ENCODE measurements at regions not wholly inside any gene's neighbourhood (a gene's known extent, or its start where the extent isn't known, plus 50 kb on each side); places are given as distances from the start of the nearest gene placed in this dataset.

- ChIA-PET CTCF (no interaction called here), POLR2A (no interaction called here)
- TF ChIP-seq, protein P1, sequence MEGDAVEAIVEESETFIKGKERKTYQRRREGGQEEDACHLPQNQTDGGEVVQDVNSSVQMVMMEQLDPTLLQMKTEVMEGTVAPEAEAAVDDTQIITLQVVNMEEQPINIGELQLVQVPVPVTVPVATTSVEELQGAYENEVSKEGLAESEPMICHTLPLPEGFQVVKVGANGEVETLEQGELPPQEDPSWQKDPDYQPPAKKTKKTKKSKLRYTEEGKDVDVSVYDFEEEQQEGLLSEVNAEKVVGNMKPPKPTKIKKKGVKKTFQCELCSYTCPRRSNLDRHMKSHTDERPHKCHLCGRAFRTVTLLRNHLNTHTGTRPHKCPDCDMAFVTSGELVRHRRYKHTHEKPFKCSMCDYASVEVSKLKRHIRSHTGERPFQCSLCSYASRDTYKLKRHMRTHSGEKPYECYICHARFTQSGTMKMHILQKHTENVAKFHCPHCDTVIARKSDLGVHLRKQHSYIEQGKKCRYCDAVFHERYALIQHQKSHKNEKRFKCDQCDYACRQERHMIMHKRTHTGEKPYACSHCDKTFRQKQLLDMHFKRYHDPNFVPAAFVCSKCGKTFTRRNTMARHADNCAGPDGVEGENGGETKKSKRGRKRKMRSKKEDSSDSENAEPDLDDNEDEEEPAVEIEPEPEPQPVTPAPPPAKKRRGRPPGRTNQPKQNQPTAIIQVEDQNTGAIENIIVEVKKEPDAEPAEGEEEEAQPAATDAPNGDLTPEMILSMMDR (IDR thresholded peaks at IDR 0.05; ENCODE audit: control extremely low read depth, extremely low read depth, low read depth, missing control alignments): no peak
- no peak for DNase-seq (ENCODE audit: extremely low spot score)
Observed at GRCh38 chr5:2125901-2126265, 243.2 kb upstream of the IRX4 start.

GRCh38 chr5:2125171-2125900 is 242.6 kb upstream of the IRX4 start:
- TF ChIP-seq, protein P1 (IDR thresholded peaks at IDR 0.05; ENCODE audit: control extremely low read depth, extremely low read depth, low read depth, missing control alignments): no peak
- DNase-seq (ENCODE audit: extremely low spot score): no peak
- ChIA-PET CTCF (interaction anchor here (1.3 kb wide), 1 partner anchor 9 kb away, joined by 4 read pairs; no protein-coding TSS in a partner anchor), POLR2A (no interaction called here)

GRCh38 chr5:2124434-2125170 is 241.9 kb upstream of the IRX4 start:
- ChIA-PET POLR2A (no interaction called here), CTCF (interaction anchor here (1.3 kb wide), 1 partner anchor 9 kb away, joined by 4 read pairs; no protein-coding TSS in a partner anchor)
- no peak for DNase-seq (ENCODE audit: extremely low spot score)
- TF ChIP-seq, protein P1 (IDR thresholded peaks at IDR 0.05; ENCODE audit: control extremely low read depth, extremely low read depth, low read depth, missing control alignments): no peak

GRCh38 chr5:2123874-2124273 is 241.1 kb upstream of the IRX4 start:
- CTCF ChIA-PET: no interaction called here
- POLR2A ChIA-PET: no interaction called here
- TF ChIP-seq, protein P1 (IDR thresholded peaks at IDR 0.05; ENCODE audit: control extremely low read depth, extremely low read depth, low read depth, missing control alignments): no peak
- DNase-seq (ENCODE audit: extremely low spot score): no peak

GRCh38 chr5:2120361-2120760 is 237.6 kb upstream of the IRX4 start:
- no peak for DNase-seq (ENCODE audit: extremely low spot score)
- CTCF ChIA-PET: no interaction called here
- POLR2A ChIA-PET: no interaction called here
- TF ChIP-seq, protein P1 (IDR thresholded peaks at IDR 0.05; ENCODE audit: control extremely low read depth, extremely low read depth, low read depth, missing control alignments): no peak

DNA sequence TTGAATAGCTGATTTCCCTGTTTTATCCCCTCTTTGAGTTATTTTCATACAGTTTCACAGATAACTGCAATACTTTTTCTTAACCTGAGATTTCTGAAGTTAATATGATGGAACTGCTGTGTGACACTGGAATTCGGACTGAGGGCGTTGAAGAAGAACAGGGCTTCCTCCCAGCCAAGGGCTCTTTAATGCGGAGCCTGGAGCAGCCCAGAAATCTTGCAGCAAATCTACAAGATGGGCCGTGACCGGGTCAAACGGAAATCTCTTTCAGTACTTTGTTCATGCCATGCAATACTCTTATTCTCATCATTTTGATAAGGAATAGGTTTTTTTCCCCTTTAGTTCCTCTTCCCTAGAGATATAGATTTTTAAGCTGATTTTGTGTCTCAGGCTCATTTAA is 236.8 kb upstream of the IRX4 start:
- no peak for DNase-seq (ENCODE audit: extremely low spot score)
- CTCF ChIA-PET: no interaction called here
- TF ChIP-seq, protein P1 (IDR thresholded peaks at IDR 0.05; ENCODE audit: control extremely low read depth, extremely low read depth, low read depth, missing control alignments): no peak
- POLR2A ChIA-PET: no interaction called here
